CD14-positive monocyte (primary cell): ENCODE measurements at regions not wholly inside any gene's neighbourhood (a gene's known extent, or its start where the extent isn't known, plus 50 kb on each side); places are given as distances from the start of the nearest gene placed in this dataset.

Experiments used
- DNase-seq, 3 donors: peaks; one replicate each; pipeline ENCODE4 v3.0.0-alpha.2; 2011 to 2022
- H2AFZ ChIP-seq: 2 replicates; pipeline ENCODE4 v1.6.0; 2012; ENCODE audit warnings: mild to moderate bottlenecking, low read depth, low read length, inconsistent platforms; ENCODE audit not compliant: insufficient read depth, poor library complexity, severe bottlenecking
- H3K27ac ChIP-seq, 2 donors: 1 replicate in 1 of 2; 2 replicates in 1 of 2; pipeline ENCODE4 v1.5.1; 2012 to 2013; ENCODE audit warnings: low read length in 2 of 2, control low read depth in 1 of 2, inconsistent platforms in 1 of 2, low read depth in 1 of 2, mild to moderate bottlenecking in 1 of 2
- H3K27me3 ChIP-seq, 2 donors: one replicate each; pipeline versions ENCODE4 v1.6.0 to v1.6.1; 2011 to 2013; ENCODE audit warnings: low read length in 2 of 2; ENCODE audit not compliant: control insufficient read depth in 2 of 2, insufficient read depth in 2 of 2
- H3K36me3 ChIP-seq, 2 donors: replicated peaks in 1 of 2; 1 replicate in 1 of 2; 2 replicates in 1 of 2; pipeline versions ENCODE4 v1.5.1 to v1.6.1; 2012 to 2013; ENCODE audit warnings: low read length in 2 of 2, control low read depth in 1 of 2, inconsistent platforms in 1 of 2, mild to moderate bottlenecking in 1 of 2; ENCODE audit not compliant: insufficient read depth in 2 of 2, control insufficient read depth in 1 of 2
- H3K4me1 ChIP-seq, 2 donors: 1 replicate in 1 of 2; 2 replicates in 1 of 2; pipeline versions ENCODE4 v1.5.1 to v1.6.1; 2012 to 2013; ENCODE audit warnings: low read length in 2 of 2, control low read depth in 1 of 2, inconsistent platforms in 1 of 2, mild to moderate bottlenecking in 1 of 2, moderate library complexity in 1 of 2; ENCODE audit not compliant: insufficient read depth in 2 of 2, control insufficient read depth in 1 of 2
- H3K4me2 ChIP-seq: replicated peaks from 2 replicates; pipeline ENCODE3; 2012; ENCODE audit warnings: low read length, moderate library complexity, mild to moderate bottlenecking; ENCODE audit not compliant: poor library complexity, severe bottlenecking; ENCODE audit errors: extremely low read depth
- H3K4me3 ChIP-seq, 3 experiments: fragments of 200-600 bp in 1 of 3; sonication (generic) in 1 of 3; replicated peaks in 1 of 3; 1 replicate in 2 of 3; 2 replicates in 1 of 3; pipeline ENCODE4 v1.5.1; 2011 to 2013; ENCODE audit warnings: low read length in 3 of 3, mild to moderate bottlenecking in 3 of 3, control low read depth in 2 of 3, low read depth in 2 of 3, inconsistent platforms in 1 of 3, moderate library complexity in 1 of 3
- H3K79me2 ChIP-seq: 2 replicates; pipeline ENCODE4 v1.6.0; 2012; ENCODE audit warnings: mild to moderate bottlenecking, control low read depth, inconsistent platforms, low read length, moderate library complexity; ENCODE audit not compliant: insufficient read depth
- H3K9ac ChIP-seq: 2 replicates; pipeline ENCODE4 v1.6.0; 2017; ENCODE audit warnings: low read length, mild to moderate bottlenecking; ENCODE audit not compliant: insufficient read depth, poor library complexity, severe bottlenecking
- H3K9me3 ChIP-seq, 2 donors: replicated peaks in 1 of 2; 1 replicate in 1 of 2; 2 replicates in 1 of 2; pipeline versions ENCODE4 v1.5.1 to v1.6.1; 2012 to 2013; ENCODE audit warnings: low read length in 2 of 2, control low read depth in 1 of 2; ENCODE audit not compliant: control insufficient read depth in 1 of 2, insufficient read depth in 1 of 2
- H4K20me1 ChIP-seq: 2 replicates; pipeline ENCODE4 v1.6.0; 2012; ENCODE audit warnings: mild to moderate bottlenecking, low read length, control low read depth, moderate library complexity; ENCODE audit not compliant: insufficient read depth
- H3K27ac Mint-ChIP-seq, 7 donors: one replicate each; pipeline ENCODE4 v1.8.0; 2020; ENCODE audit warnings: mild to moderate bottlenecking in 7 of 7, mixed read lengths in 7 of 7, moderate library complexity in 6 of 7, inconsistent platforms in 2 of 7
- H3K27me3 Mint-ChIP-seq, 3 donors: one replicate each; pipeline ENCODE4 v1.8.0; 2021 to 2022; ENCODE audit warnings: low read depth in 3 of 3, mild to moderate bottlenecking in 3 of 3, mixed read lengths in 3 of 3, moderate library complexity in 3 of 3, inconsistent platforms in 1 of 3
- H3K36me3 Mint-ChIP-seq, 2 donors: one replicate each; pipeline ENCODE4 v1.8.0; 2020; ENCODE audit warnings: mixed read lengths in 2 of 2, inconsistent platforms in 1 of 2, mild to moderate bottlenecking in 1 of 2
- H3K4me1 Mint-ChIP-seq: one replicate; pipeline ENCODE4 v1.8.0; 2020; ENCODE audit warnings: mild to moderate bottlenecking, mixed read lengths
- H3K4me3 Mint-ChIP-seq, 2 donors: one replicate each; pipeline ENCODE4 v1.8.0; 2020; ENCODE audit warnings: mild to moderate bottlenecking in 2 of 2, mixed read lengths in 2 of 2, moderate library complexity in 1 of 2
- H3K9me3 Mint-ChIP-seq, 7 donors: one replicate each; pipeline ENCODE4 v1.8.0; 2020 to 2022; ENCODE audit warnings: mixed read lengths in 7 of 7, mild to moderate bottlenecking in 6 of 7, moderate library complexity in 6 of 7, inconsistent platforms in 2 of 7
- CTCF ChIP-seq: fragments of 200-600 bp; IDR thresholded peaks from one replicate; pipeline ENCODE4 v1.8.0; 2022; ENCODE audit warnings: antibody characterized with exemption, mild to moderate bottlenecking
- WGBS: methylation state at CpG from one replicate; pipeline ENCODE4 v1.1.5; 2013; ENCODE audit warnings: missing lambda C conversion rate; ENCODE audit not compliant: insufficient coverage; 5-methylcytosine and 5-hydroxymethylcytosine counted together
- intact Hi-C, 2 donors: fragments of 100-400 bp; cut with micrococcal nuclease; formaldehyde crosslinking; loops; one replicate each; pipeline versions ENCODE4 v1.15.0 to v1.15.1; 2023

GRCh38 chr22:22141031-22141430, 103.6 kb upstream of the VPREB1 start:
- Mint-ChIP-seq H3K27ac (no peak overlapping the region), H3K27me3 (peaks cover 2 to 11% (median 10%) of the 10 kb centered on the region in 3 donors), H3K4me1 (no peaks in the 10 kb centered on the region), H3K9me3 (no peaks in the 10 kb centered on the region), H3K36me3 (no peaks in the 10 kb centered on the region), H3K4me3 (no peak overlapping the region)
- Histone ChIP-seq H3K9me3 (no peaks in the 10 kb centered on the region), H3K79me2 (no peaks in the 10 kb centered on the region), H3K4me2 (no peak overlapping the region), H3K9ac (no peak overlapping the region), H2AFZ (no peak overlapping the region), H3K27ac (no peak overlapping the region), H3K27me3 (peaks cover 5 to 29% of the 10 kb centered on the region in 2 donors), H4K20me1 (no peaks in the 10 kb centered on the region), H3K4me3 (no peak overlapping the region), H3K36me3 (no peaks in the 10 kb centered on the region), H3K4me1 (no peaks in the 10 kb centered on the region)
- no peak for DNase-seq
- intact Hi-C loops = no loop called here
- TF ChIP-seq CTCF = no peak
- no CpG with 5 or more reads among the region's 3 CpGs for WGBS

GRCh38 chr22:22139364-22139763, 105.2 kb upstream of the VPREB1 start:
- intact Hi-C loops = no loop called here
- H3K4me2 ChIP-seq = no peak overlapping the region
- Mint-ChIP-seq H3K4me1 (no peaks in the 10 kb centered on the region), H3K9me3 (no peaks in the 10 kb centered on the region), H3K27ac (no peak overlapping the region), H3K27me3 (peaks cover 2 to 8% (median 8%) of the 10 kb centered on the region in 3 donors), H3K36me3 (no peaks in the 10 kb centered on the region), H3K4me3 (no peak overlapping the region)
- peaks cover 5 to 26% of the 10 kb centered on the region in 2 donors for H3K27me3 ChIP-seq
- no peak overlapping the region for H3K27ac ChIP-seq
- H3K4me1 ChIP-seq = no peaks in the 10 kb centered on the region
- no CpG with 5 or more reads among the region's 1 CpG for WGBS
- no peak overlapping the region for H3K4me3 ChIP-seq
- no peak overlapping the region for H2AFZ ChIP-seq
- no peak for TF ChIP-seq CTCF
- H3K9me3 ChIP-seq = no peaks in the 10 kb centered on the region
- DNase-seq = no peak
- H3K9ac ChIP-seq = no peak overlapping the region
- H3K79me2 ChIP-seq = no peaks in the 10 kb centered on the region
- no peaks in the 10 kb centered on the region for H3K36me3 ChIP-seq
- no peaks in the 10 kb centered on the region for H4K20me1 ChIP-seq
